HCT116 (cell line): ENCODE measurements at regions not wholly inside any gene's neighbourhood (a gene's known extent, or its start where the extent isn't known, plus 50 kb on each side); places are given as distances from the start of the nearest gene placed in this dataset.

Experiments used
- CTCF ChIP-seq, 3 experiments: fragments of 200-600 bp in 1 of 3; sonication (generic) in 1 of 3; IDR thresholded peaks in 2 of 3; conservative IDR thresholded peaks in 1 of 3; 2 replicates each; pipeline ENCODE4 v1.5.1; 2012 to 2017; ENCODE audit warnings: low read depth in 2 of 3, low read length in 2 of 3, antibody characterized with exemption in 1 of 3, borderline replicate concordance in 1 of 3, control low read depth in 1 of 3, mild to moderate bottlenecking in 1 of 3, mixed read lengths in 1 of 3, mixed run types in 1 of 3, moderate library complexity in 1 of 3; ENCODE audit not compliant: insufficient read depth in 1 of 3
- EGR1 ChIP-seq: IDR thresholded peaks from 2 replicates; pipeline ENCODE4 v1.6.1; 2012; ENCODE audit warnings: low read depth
- EZH2 ChIP-seq: fragments of 200-600 bp; sonication (generic); IDR thresholded peaks from 2 replicates; pipeline ENCODE4 v1.6.1; 2017; ENCODE audit warnings: antibody characterized with exemption, mixed run types
- EZH2phosphoT487 ChIP-seq: fragments of 200-600 bp; IDR thresholded peaks from 2 replicates; pipeline ENCODE4 v1.6.1; 2018; ENCODE audit warnings: antibody characterized with exemption, borderline replicate concordance
- POLR2A ChIP-seq: IDR thresholded peaks from 2 replicates; pipeline ENCODE4 v1.7.0; 2011; ENCODE audit warnings: borderline replicate concordance; ENCODE audit not compliant: insufficient read depth, insufficient read length; ENCODE audit errors: extremely low read depth
- POLR2AphosphoS5 ChIP-seq: IDR thresholded peaks from 2 replicates; pipeline ENCODE4 v1.6.1; 2011; ENCODE audit warnings: mild to moderate bottlenecking, low read depth, low read length, moderate library complexity
- RAD21 ChIP-seq: IDR thresholded peaks from 2 replicates; pipeline ENCODE4 v1.6.1; 2012; ENCODE audit warnings: low read depth, mild to moderate bottlenecking
- SRF ChIP-seq: IDR thresholded peaks from 2 replicates; pipeline ENCODE4 v1.6.1; 2012; ENCODE audit warnings: low read depth
- YY1 ChIP-seq: IDR thresholded peaks from 2 replicates; pipeline ENCODE4 v1.6.1; 2011; ENCODE audit warnings: low read length, low read depth, moderate library complexity, mild to moderate bottlenecking; ENCODE audit not compliant: insufficient replicate concordance; ENCODE audit errors: extremely low read depth
- ZFX ChIP-seq: fragments of 450-650 bp; IDR thresholded peaks from 2 replicates; pipeline ENCODE4 v1.6.1; 2017
- TF ChIP-seq, protein P1 (sequence below): IDR thresholded peaks from 2 replicates; pipeline ENCODE4 v1.6.1; 2012; ENCODE audit warnings: low read depth
- TF ChIP-seq, protein P2 (sequence below): IDR thresholded peaks from 2 replicates; pipeline ENCODE4 v1.6.1; 2012

DNA sequence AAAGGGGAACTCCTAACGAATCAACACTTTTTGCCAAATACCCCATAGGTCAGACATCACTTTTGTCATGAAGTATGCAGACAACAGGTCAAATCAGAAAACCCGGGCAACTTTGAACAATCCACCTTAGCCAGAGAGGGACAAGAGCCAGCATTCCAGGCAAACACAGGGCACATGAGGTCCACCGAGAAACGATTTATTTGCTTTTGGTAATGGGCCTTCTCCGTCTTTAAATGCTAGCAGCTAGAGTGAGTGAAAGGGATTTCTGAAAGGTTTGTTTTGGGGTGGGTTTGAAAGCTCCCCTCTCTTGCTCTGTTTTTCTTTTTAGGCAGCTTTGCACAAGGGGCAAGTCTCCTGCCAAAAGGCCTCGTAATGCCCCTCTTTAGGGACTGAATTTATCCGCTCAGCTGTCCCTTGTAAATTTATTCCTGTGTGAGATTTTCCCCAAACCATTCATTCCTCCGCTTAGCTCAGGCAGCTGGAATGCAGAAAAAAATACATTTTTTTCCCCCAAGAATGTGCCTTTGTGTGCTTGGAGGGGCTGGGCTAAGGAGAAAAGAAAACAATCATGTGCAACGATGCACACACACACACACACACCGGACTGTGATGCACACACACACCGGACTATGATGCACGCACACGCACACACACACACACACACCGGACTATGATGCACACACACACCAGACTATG lies 196.9 kb downstream of the SNX19 start:
- TF ChIP-seq CTCF (IDR thresholded peaks at IDR 0.05 in 2 of 3, conservative IDR thresholded peaks at IDR 0.05 in 1 of 3; ENCODE audit: borderline replicate concordance in 1 of 3, insufficient read depth in 1 of 3, low read depth in 2 of 3, low read length in 2 of 3), result no peak
- TF ChIP-seq, protein P1, sequence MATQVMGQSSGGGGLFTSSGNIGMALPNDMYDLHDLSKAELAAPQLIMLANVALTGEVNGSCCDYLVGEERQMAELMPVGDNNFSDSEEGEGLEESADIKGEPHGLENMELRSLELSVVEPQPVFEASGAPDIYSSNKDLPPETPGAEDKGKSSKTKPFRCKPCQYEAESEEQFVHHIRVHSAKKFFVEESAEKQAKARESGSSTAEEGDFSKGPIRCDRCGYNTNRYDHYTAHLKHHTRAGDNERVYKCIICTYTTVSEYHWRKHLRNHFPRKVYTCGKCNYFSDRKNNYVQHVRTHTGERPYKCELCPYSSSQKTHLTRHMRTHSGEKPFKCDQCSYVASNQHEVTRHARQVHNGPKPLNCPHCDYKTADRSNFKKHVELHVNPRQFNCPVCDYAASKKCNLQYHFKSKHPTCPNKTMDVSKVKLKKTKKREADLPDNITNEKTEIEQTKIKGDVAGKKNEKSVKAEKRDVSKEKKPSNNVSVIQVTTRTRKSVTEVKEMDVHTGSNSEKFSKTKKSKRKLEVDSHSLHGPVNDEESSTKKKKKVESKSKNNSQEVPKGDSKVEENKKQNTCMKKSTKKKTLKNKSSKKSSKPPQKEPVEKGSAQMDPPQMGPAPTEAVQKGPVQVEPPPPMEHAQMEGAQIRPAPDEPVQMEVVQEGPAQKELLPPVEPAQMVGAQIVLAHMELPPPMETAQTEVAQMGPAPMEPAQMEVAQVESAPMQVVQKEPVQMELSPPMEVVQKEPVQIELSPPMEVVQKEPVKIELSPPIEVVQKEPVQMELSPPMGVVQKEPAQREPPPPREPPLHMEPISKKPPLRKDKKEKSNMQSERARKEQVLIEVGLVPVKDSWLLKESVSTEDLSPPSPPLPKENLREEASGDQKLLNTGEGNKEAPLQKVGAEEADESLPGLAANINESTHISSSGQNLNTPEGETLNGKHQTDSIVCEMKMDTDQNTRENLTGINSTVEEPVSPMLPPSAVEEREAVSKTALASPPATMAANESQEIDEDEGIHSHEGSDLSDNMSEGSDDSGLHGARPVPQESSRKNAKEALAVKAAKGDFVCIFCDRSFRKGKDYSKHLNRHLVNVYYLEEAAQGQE, result no peak
- no peak for TF ChIP-seq POLR2AphosphoS5
- TF ChIP-seq YY1, result no peak
- TF ChIP-seq, protein P2, sequence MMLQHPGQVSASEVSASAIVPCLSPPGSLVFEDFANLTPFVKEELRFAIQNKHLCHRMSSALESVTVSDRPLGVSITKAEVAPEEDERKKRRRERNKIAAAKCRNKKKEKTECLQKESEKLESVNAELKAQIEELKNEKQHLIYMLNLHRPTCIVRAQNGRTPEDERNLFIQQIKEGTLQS, result no peak
- TF ChIP-seq RAD21, result no peak
- no peak for TF ChIP-seq EZH2phosphoT487
- TF ChIP-seq SRF, result no peak
- TF ChIP-seq EZH2, result no peak
- TF ChIP-seq EGR1, result no peak
- TF ChIP-seq POLR2A, result no peak
- TF ChIP-seq ZFX, result no peak
